Upper lobe of right lung (tissue), 1 donor: ENCODE measurements at regions not wholly inside any gene's neighbourhood (a gene's known extent, or its start where the extent isn't known, plus 50 kb on each side); places are given as distances from the start of the nearest gene placed in this dataset.

Experiments
- ATAC-seq: fragments of 200-7000 bp; cut with Tn5 transposase; one replicate; pipeline ENCODE4 v1.9.1; 2020; ENCODE audit warnings: mild to moderate bottlenecking, moderate library complexity
- DNase-seq: peaks from one replicate; pipeline ENCODE4 v3.0.0-alpha.2; 2020
- H3K27ac ChIP-seq: fragments of 200-600 bp; one replicate; pipeline ENCODE4 v1.8.0; 2022
- H3K27me3 ChIP-seq: fragments of 200-600 bp; one replicate; pipeline ENCODE4 v1.8.0; 2022; ENCODE audit warnings: mild to moderate bottlenecking
- H3K36me3 ChIP-seq: fragments of 200-600 bp; one replicate; pipeline ENCODE4 v1.8.0; 2022
- H3K4me1 ChIP-seq: fragments of 200-600 bp; one replicate; pipeline ENCODE4 v1.8.0; 2022
- H3K4me3 ChIP-seq: fragments of 200-600 bp; one replicate; pipeline ENCODE4 v1.8.0; 2022; ENCODE audit warnings: mild to moderate bottlenecking
- H3K9me3 ChIP-seq: fragments of 200-600 bp; one replicate; pipeline ENCODE4 v1.8.0; 2022
- intact Hi-C: fragments of 100-400 bp; cut with DNase I; formaldehyde crosslinking; loops from one replicate; pipeline ENCODE4 v1.11.0; 2022
- TF ChIP-seq, protein P1 (sequence below): fragments of 200-600 bp; IDR thresholded peaks from one replicate; pipeline ENCODE4 v1.8.0; 2022; ENCODE audit warnings: antibody characterized with exemption
- donor health status: DM: no; HTN: yes; CAD: no; lungs with severe emphysema.

DNA sequence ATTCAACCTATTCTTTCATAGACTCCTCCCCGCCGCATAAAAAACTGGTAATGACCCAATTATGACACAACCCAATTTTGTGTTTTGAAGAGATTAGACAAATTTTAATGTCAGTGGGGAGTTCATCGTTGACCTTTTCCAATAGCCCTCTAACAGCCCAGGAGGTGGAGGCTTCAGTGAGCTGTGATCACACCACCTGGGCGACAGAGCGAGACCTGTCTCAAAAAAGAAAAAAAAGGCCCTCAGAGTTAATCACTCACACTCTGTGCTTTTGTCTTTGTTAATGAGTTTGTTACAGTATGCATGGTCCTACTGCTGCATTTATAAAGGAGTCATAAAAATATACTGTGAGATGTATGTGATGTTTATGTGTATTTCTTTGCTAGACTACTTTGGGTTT is 510.6 kb downstream of the CPS1 start:
- ATAC-seq (no peak), DNase-seq (no peak)
- Histone ChIP-seq H3K36me3 (no peaks in the 10 kb centered on the region), H3K27ac (no peak overlapping the region), H3K4me3 (no peak overlapping the region), H3K4me1 (no peaks in the 10 kb centered on the region), H3K27me3 (no peaks in the 10 kb centered on the region), H3K9me3 (no peaks in the 10 kb centered on the region)
- TF ChIP-seq, protein P1, sequence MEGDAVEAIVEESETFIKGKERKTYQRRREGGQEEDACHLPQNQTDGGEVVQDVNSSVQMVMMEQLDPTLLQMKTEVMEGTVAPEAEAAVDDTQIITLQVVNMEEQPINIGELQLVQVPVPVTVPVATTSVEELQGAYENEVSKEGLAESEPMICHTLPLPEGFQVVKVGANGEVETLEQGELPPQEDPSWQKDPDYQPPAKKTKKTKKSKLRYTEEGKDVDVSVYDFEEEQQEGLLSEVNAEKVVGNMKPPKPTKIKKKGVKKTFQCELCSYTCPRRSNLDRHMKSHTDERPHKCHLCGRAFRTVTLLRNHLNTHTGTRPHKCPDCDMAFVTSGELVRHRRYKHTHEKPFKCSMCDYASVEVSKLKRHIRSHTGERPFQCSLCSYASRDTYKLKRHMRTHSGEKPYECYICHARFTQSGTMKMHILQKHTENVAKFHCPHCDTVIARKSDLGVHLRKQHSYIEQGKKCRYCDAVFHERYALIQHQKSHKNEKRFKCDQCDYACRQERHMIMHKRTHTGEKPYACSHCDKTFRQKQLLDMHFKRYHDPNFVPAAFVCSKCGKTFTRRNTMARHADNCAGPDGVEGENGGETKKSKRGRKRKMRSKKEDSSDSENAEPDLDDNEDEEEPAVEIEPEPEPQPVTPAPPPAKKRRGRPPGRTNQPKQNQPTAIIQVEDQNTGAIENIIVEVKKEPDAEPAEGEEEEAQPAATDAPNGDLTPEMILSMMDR = no peak
- intact Hi-C loops = no loop called here

DNA sequence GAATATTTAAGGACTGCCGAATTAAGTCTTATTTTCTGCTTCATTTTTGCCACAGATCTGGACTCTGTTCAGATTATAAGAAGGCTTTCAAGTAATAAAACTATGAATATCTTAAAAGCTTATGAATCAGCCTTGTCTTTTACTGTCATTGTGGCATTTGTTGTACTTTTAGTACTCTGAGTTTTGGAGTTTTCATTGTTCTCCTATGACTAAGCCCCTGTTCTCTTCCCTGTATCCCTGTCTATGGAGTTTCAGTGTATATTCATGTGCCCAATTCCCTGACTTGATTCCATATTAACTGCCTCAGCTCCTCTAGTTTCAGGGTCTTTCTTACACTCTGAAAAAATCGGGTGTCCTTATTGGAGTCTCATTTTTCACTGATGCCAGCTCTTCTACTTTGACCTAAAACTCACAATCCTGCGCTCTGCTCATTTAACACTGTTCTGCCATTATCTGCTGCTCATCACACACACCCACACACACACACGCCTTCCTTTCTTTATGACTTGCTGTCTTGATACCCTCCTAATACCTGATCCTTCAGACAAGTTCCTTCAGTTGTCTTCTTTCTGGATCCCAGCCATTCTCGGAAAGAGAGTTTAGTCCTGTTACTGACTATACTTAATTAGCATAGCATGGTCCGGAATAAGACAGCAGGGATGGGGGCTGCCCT is 511.8 kb downstream of the CPS1 start:
- Histone ChIP-seq H3K9me3 (no peaks in the 10 kb centered on the region), H3K27ac (no peak overlapping the region), H3K4me1 (no peaks in the 10 kb centered on the region), H3K36me3 (no peaks in the 10 kb centered on the region), H3K4me3 (no peak overlapping the region), H3K27me3 (no peaks in the 10 kb centered on the region)
- DNase-seq (no peak), ATAC-seq (no peak)
- TF ChIP-seq, protein P1 = no peak
- intact Hi-C loops = no loop called here

DNA sequence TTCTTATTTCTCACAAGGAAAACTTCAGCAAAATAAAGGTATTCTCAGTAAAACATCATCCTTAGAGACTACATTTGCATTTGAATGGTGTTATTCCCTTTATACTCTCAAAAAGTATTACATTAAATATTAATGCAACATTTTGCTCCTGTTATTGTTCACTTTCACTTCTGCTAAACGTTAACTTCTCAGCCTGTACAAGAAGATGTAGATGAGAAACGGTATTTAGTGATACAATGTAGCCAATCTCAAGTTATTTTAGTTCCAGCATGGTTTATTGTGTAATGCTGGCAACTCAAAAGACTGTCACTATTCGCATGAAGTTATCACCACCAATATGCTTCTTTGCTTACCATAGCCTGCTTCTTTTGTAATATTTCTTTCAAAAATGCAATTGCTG is 514.1 kb downstream of the CPS1 start:
- intact Hi-C loops = no loop called here
- Histone ChIP-seq H3K27ac (no peak overlapping the region), H3K36me3 (no peaks in the 10 kb centered on the region), H3K27me3 (no peaks in the 10 kb centered on the region), H3K4me1 (no peaks in the 10 kb centered on the region), H3K9me3 (no peaks in the 10 kb centered on the region), H3K4me3 (no peak overlapping the region)
- no peak for DNase-seq
- ATAC-seq = no peak
- TF ChIP-seq, protein P1 = no peak

DNA sequence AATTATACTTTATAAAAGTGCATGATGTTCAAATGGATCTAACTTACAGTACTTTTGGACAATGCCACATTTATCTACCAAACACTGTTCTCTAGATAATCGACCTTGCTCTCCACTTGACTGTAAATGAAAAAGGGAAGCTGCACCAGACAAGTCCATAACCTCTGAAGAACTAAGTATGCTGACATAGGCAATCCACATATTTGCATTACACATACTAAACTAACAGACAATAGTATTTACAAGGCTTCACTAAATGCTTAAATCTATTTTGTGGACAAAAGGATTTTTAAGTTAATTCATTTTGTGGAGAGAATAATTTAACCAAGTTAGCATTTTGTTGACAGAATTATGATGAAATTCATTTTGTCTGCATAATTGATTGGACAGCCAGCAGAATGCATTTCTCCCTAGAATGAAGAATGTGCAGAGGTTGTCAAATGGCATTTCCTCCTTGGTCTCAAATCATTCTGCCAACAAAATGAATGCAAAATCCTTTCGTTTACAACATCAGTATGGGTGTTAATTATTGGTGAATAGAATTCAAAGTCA is 520.9 kb downstream of the CPS1 start:
- H3K9me3 ChIP-seq = no peaks in the 10 kb centered on the region
- no peaks in the 10 kb centered on the region for H3K27me3 ChIP-seq
- no peak for ATAC-seq
- no peaks in the 10 kb centered on the region for H3K4me1 ChIP-seq
- H3K27ac ChIP-seq = no peak overlapping the region
- TF ChIP-seq, protein P1 = no peak
- intact Hi-C loops = no loop called here
- no peak overlapping the region for H3K4me3 ChIP-seq
- no peaks in the 10 kb centered on the region for H3K36me3 ChIP-seq
- DNase-seq = no peak

DNA sequence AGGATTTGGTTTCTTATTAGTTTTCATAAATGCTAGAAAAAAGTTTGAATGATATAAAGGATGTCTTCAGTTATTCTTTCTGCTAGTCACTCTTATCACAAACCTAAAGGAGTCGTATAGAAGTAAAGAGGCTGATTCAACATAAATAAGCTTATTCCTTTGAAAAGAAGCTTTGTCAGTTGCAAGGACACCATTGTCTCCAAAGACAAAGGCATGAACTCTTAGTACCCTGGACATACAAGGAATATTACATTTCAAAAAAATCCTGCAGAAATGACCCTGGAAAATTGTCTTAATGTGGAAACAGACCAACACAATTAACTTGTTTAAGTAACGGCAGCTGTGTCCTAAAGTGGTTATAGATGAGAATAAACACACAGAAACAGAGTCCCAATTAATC is 528.0 kb downstream of the CPS1 start:
- ATAC-seq (no peak), DNase-seq (no peak)
- no peak overlapping the region for H3K4me3 ChIP-seq
- no peaks in the 10 kb centered on the region for H3K9me3 ChIP-seq
- no peaks in the 10 kb centered on the region for H3K4me1 ChIP-seq
- H3K27ac ChIP-seq = no peak overlapping the region
- H3K36me3 ChIP-seq = no peaks in the 10 kb centered on the region
- no peaks in the 10 kb centered on the region for H3K27me3 ChIP-seq
- intact Hi-C loops = no loop called here
- TF ChIP-seq, protein P1 = no peak
